ENCODE measurements at regions not wholly inside any gene's neighbourhood (a gene's known extent, or its start where the extent isn't known, plus 50 kb on each side); places are given as distances from the start of the nearest gene placed in this dataset.
A peak's percentile ranks its signal among the peaks of the same experiment; 100 is the strongest.

DNA sequence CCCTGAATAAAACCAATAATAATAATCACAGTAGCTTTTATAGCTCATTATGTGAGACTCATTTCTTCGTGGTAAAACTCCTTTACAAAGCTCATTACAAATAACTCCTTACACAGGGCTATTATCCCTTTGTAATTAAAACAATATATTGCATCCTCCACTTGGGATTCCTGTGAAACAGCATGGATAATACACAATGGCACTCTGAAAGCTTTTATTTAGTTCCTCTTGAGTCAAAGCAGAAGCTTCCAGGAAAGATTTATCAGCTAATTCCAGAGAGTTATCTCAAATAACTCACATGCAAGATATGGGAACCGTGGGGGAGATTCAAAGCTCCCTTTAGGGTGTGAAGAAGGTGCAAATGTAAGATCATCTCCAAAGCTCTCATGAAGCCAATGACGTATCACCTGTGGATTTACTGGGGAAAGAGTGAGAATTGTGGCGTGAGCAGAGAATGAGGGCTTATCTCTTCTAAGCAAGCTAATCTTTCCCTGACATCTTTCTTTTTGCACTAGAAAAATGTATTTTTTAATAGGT, 60.4 kb upstream of the GJA5 start:
- no peak overlapping the region for H3K4me2 ChIP-seq (ENCODE audit: low read length, poor library complexity, severe bottlenecking)
- 22% methylated on average over 3 of the region's 4 CpGs for WGBS
- no peaks in the 10 kb centered on the region for H3K4me1 ChIP-seq (ENCODE audit: control insufficient read depth, insufficient read depth, low read depth, low read length)

DNA sequence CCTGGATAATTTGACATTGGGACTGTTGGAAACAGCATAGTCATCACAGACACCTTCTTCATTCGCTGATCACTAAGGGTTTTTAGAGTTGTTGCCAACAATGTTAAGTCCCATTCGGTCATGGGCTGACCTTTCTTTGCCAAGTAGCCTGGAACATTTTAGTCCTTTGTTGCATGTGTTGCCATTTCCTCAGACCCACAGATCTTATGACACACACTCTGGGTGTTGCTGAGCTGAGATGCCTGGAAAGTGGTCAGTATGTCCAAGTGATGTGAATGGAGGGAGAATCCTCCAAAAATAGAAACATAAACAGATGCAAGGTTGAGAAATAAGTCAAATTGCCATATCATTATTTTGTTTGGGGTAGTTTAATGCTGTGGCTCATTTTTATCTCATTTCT, 61.5 kb upstream of the GJA5 start:
- Histone ChIP-seq H3K4me3 (ENCODE audit: insufficient read depth in 1 of 2, low read depth in 1 of 2, low read length in 2 of 2) (no peak overlapping the region), H3K23ac (ENCODE audit: low read length in 2 of 2) (no peak overlapping the region), H3K9ac (ENCODE audit: low read length) (no peak overlapping the region), H2BK15ac (ENCODE audit: low read depth, poor library complexity, severe bottlenecking) (no peak overlapping the region), H4K91ac (ENCODE audit: low read length) (no peak overlapping the region), H3K36me3 (ENCODE audit: control insufficient read depth in 1 of 2, insufficient read depth in 2 of 2, low read depth in 1 of 2, low read length in 2 of 2) (no peaks in the 10 kb centered on the region), H3K79me1 (replicated peaks; ENCODE audit: low read length, poor library complexity, severe bottlenecking) (no peaks in the 10 kb centered on the region), H3K27me3 (ENCODE audit: control insufficient read depth in 1 of 2, insufficient read depth in 1 of 2, low read length in 2 of 2) (peaks cover 0 to 16% of the 10 kb centered on the region in 2 experiments), H2BK5ac (ENCODE audit: low read depth, low read length, poor library complexity, severe bottlenecking) (no peak overlapping the region), H4K8ac (ENCODE audit: low read length) (no peak overlapping the region), H3K9me3 (ENCODE audit: control insufficient read depth, low read length) (no peaks in the 10 kb centered on the region), H2BK12ac (ENCODE audit: low read length in 2 of 2) (no peak overlapping the region), H2BK120ac (ENCODE audit: low read depth, low read length) (no peak overlapping the region), H2AFZ (ENCODE audit: low read depth, low read length) (no peak overlapping the region), H3K14ac (ENCODE audit: low read length in 2 of 2) (no peak overlapping the region), H3K4ac (ENCODE audit: low read depth in 1 of 2, low read length in 2 of 2) (no peak overlapping the region), H3K4me1 (ENCODE audit: control insufficient read depth, insufficient read depth, low read depth, low read length) (no peaks in the 10 kb centered on the region), H3K18ac (ENCODE audit: low read depth in 1 of 2, low read length in 2 of 2) (no peak overlapping the region), H3K27ac (ENCODE audit: low read length, poor library complexity, severe bottlenecking) (no peak overlapping the region), H2AK5ac (ENCODE audit: low read length, severe bottlenecking) (no peak overlapping the region), H3K4me2 (ENCODE audit: low read length, poor library complexity, severe bottlenecking) (no peak overlapping the region)
- WGBS, result 95% methylated on average over 2 of the region's 2 CpGs
- peak; percentile 71 for DNase-seq

More for the DNA sequence above, 60.4 kb upstream of the GJA5 start:
- Histone ChIP-seq H4K8ac (ENCODE audit: low read length) (no peak overlapping the region), H2BK5ac (ENCODE audit: low read depth, low read length, poor library complexity, severe bottlenecking) (no peak overlapping the region), H2AFZ (ENCODE audit: low read depth, low read length) (no peak overlapping the region), H3K36me3 (ENCODE audit: control insufficient read depth in 1 of 2, insufficient read depth in 2 of 2, low read depth in 1 of 2, low read length in 2 of 2) (no peaks in the 10 kb centered on the region), H3K79me1 (replicated peaks; ENCODE audit: low read length, poor library complexity, severe bottlenecking) (no peaks in the 10 kb centered on the region), H3K27me3 (ENCODE audit: control insufficient read depth in 1 of 2, insufficient read depth in 1 of 2, low read length in 2 of 2) (peaks cover 0 to 17% of the 10 kb centered on the region in 2 experiments), H2BK12ac (ENCODE audit: low read length in 2 of 2) (no peak overlapping the region), H3K27ac (ENCODE audit: low read length, poor library complexity, severe bottlenecking) (no peak overlapping the region), H4K91ac (ENCODE audit: low read length) (no peak overlapping the region), H3K9ac (ENCODE audit: low read length) (no peak overlapping the region), H3K18ac (ENCODE audit: low read depth in 1 of 2, low read length in 2 of 2) (no peak overlapping the region), H2AK5ac (ENCODE audit: low read length, severe bottlenecking) (no peak overlapping the region), H2BK120ac (ENCODE audit: low read depth, low read length) (no peak overlapping the region), H3K9me3 (ENCODE audit: control insufficient read depth, low read length) (no peaks in the 10 kb centered on the region), H3K23ac (ENCODE audit: low read length in 2 of 2) (no peak overlapping the region), H3K4me3 (ENCODE audit: insufficient read depth in 1 of 2, low read depth in 1 of 2, low read length in 2 of 2) (no peak overlapping the region), H3K14ac (ENCODE audit: low read length in 2 of 2) (no peak overlapping the region), H2BK15ac (ENCODE audit: low read depth, poor library complexity, severe bottlenecking) (no peak overlapping the region), H3K4ac (ENCODE audit: low read depth in 1 of 2, low read length in 2 of 2) (no peak overlapping the region)
- DNase-seq, result no peak

DNA sequence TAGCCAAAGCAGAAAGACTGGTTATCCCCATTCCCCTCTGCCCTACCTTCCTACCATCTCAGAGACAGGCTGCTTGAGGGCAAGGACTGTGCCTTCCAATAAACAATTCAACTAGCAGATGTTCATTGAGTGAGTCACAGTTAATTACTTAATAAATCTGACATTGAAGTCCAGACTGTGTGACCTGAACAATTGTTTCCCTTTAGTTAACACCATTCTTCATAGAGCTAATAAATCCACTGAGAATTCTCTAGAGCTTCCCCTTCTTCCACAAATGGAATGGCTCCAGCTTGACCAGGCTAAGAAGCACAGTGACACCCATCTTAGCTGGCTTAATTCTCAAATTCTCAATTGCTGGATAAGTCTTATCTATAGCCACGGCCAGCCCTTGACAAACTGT, 61.9 kb upstream of the GJA5 start:
- 96% methylated on average over 1 of the region's 1 CpG for WGBS
- H4K91ac ChIP-seq (ENCODE audit: low read length), result no peak overlapping the region
- H3K23ac ChIP-seq (ENCODE audit: low read length in 2 of 2), result no peak overlapping the region
- H3K27ac ChIP-seq (ENCODE audit: low read length, poor library complexity, severe bottlenecking), result no peak overlapping the region
- H3K9ac ChIP-seq (ENCODE audit: low read length), result no peak overlapping the region
- no peak for DNase-seq
- H3K4me2 ChIP-seq (ENCODE audit: low read length, poor library complexity, severe bottlenecking), result no peak overlapping the region
- no peak overlapping the region for H3K4me3 ChIP-seq (ENCODE audit: insufficient read depth in 1 of 2, low read depth in 1 of 2, low read length in 2 of 2)
- no peaks in the 10 kb centered on the region for H3K79me1 ChIP-seq (replicated peaks; ENCODE audit: low read length, poor library complexity, severe bottlenecking)
- no peak overlapping the region for H3K4ac ChIP-seq (ENCODE audit: low read depth in 1 of 2, low read length in 2 of 2)
- no peak overlapping the region for H2BK5ac ChIP-seq (ENCODE audit: low read depth, low read length, poor library complexity, severe bottlenecking)
- H4K8ac ChIP-seq (ENCODE audit: low read length), result no peak overlapping the region
- H3K14ac ChIP-seq (ENCODE audit: low read length in 2 of 2), result no peak overlapping the region
- H2BK15ac ChIP-seq (ENCODE audit: low read depth, poor library complexity, severe bottlenecking), result no peak overlapping the region
- H3K9me3 ChIP-seq (ENCODE audit: control insufficient read depth, low read length), result no peaks in the 10 kb centered on the region
- H2BK120ac ChIP-seq (ENCODE audit: low read depth, low read length), result no peak overlapping the region
- H2BK12ac ChIP-seq (ENCODE audit: low read length in 2 of 2), result no peak overlapping the region
- no peak overlapping the region for H2AFZ ChIP-seq (ENCODE audit: low read depth, low read length)
- H3K36me3 ChIP-seq (ENCODE audit: control insufficient read depth in 1 of 2, insufficient read depth in 2 of 2, low read depth in 1 of 2, low read length in 2 of 2), result no peaks in the 10 kb centered on the region
- H3K27me3 ChIP-seq (ENCODE audit: control insufficient read depth in 1 of 2, insufficient read depth in 1 of 2, low read length in 2 of 2), result peaks cover 0 to 16% of the 10 kb centered on the region in 2 experiments
- H3K4me1 ChIP-seq (ENCODE audit: control insufficient read depth, insufficient read depth, low read depth, low read length), result no peaks in the 10 kb centered on the region
- H2AK5ac ChIP-seq (ENCODE audit: low read length, severe bottlenecking), result no peak overlapping the region
- H3K18ac ChIP-seq (ENCODE audit: low read depth in 1 of 2, low read length in 2 of 2), result no peak overlapping the region

DNA sequence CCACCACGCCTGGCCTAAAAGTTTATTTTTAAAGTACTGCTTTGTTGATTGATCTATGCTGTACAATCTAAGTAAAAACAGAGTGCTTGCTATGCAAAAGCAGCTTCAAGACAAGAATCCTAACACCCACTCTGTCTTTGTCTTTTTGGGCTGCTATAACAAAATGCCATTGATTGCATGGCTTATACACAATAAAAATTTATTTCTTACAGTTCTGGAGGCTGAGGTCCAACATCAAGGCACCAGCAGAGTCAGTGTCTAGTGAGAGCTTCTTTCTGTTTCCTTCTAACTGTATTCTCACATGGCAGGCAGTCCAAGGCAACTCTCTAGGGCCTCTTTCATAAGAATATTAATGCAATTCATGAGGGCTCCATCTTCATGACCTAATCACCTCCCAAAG, 63.6 kb upstream of the GJA5 start:
- Histone ChIP-seq H2BK12ac (ENCODE audit: low read length in 2 of 2) (no peak overlapping the region), H3K36me3 (ENCODE audit: control insufficient read depth in 1 of 2, insufficient read depth in 2 of 2, low read depth in 1 of 2, low read length in 2 of 2) (no peaks in the 10 kb centered on the region), H2BK120ac (ENCODE audit: low read depth, low read length) (no peak overlapping the region), H3K4me1 (ENCODE audit: control insufficient read depth, insufficient read depth, low read depth, low read length) (no peaks in the 10 kb centered on the region), H3K79me1 (replicated peaks; ENCODE audit: low read length, poor library complexity, severe bottlenecking) (no peaks in the 10 kb centered on the region), H3K4ac (ENCODE audit: low read depth in 1 of 2, low read length in 2 of 2) (no peak overlapping the region), H3K9me3 (ENCODE audit: control insufficient read depth, low read length) (no peaks in the 10 kb centered on the region), H3K4me3 (ENCODE audit: insufficient read depth in 1 of 2, low read depth in 1 of 2, low read length in 2 of 2) (no peak overlapping the region), H3K23ac (ENCODE audit: low read length in 2 of 2) (no peak overlapping the region), H3K9ac (ENCODE audit: low read length) (no peak overlapping the region), H2BK15ac (ENCODE audit: low read depth, poor library complexity, severe bottlenecking) (no peak overlapping the region), H2BK5ac (ENCODE audit: low read depth, low read length, poor library complexity, severe bottlenecking) (no peak overlapping the region), H3K18ac (ENCODE audit: low read depth in 1 of 2, low read length in 2 of 2) (no peak overlapping the region), H3K14ac (ENCODE audit: low read length in 2 of 2) (no peak overlapping the region), H3K27ac (ENCODE audit: low read length, poor library complexity, severe bottlenecking) (no peak overlapping the region), H3K4me2 (ENCODE audit: low read length, poor library complexity, severe bottlenecking) (no peak overlapping the region), H3K27me3 (ENCODE audit: control insufficient read depth in 1 of 2, insufficient read depth in 1 of 2, low read length in 2 of 2) (peaks cover 0 to 16% of the 10 kb centered on the region in 2 experiments), H4K91ac (ENCODE audit: low read length) (no peak overlapping the region), H2AK5ac (ENCODE audit: low read length, severe bottlenecking) (no peak overlapping the region), H2AFZ (ENCODE audit: low read depth, low read length) (no peak overlapping the region), H4K8ac (ENCODE audit: low read length) (no peak overlapping the region)
- no CpG with 5 or more reads among the region's 1 CpG for WGBS
- DNase-seq, result no peak
